GM20000 (cell line): ENCODE measurements at regions not wholly inside any gene's neighbourhood (a gene's known extent, or its start where the extent isn't known, plus 50 kb on each side); places are given as distances from the start of the nearest gene placed in this dataset.

Source experiments
- DNase-seq: peaks from one replicate; pipeline ENCODE4 v3.0.0; 2012; ENCODE audit warnings: low spot score
- CTCF ChIP-seq: IDR thresholded peaks from 2 replicates; pipeline ENCODE4 v1.5.1; 2012; ENCODE audit warnings: mild to moderate bottlenecking, control low read depth; ENCODE audit errors: extremely low read depth, missing control alignments

GRCh38 chr17:71727292-71727691 is 393.5 kb upstream of the SOX9 start:
- TF ChIP-seq CTCF, result no peak
- DNase-seq, result no peak

- no peak for TF ChIP-seq CTCF
- DNase-seq, result no peak
These were observed 393.1 kb upstream of the SOX9 start for GRCh38 chr17:71727723-71728122.

GRCh38 chr17:71730871-71731270 is 389.9 kb upstream of the SOX9 start:
- no peak for DNase-seq
- no peak for TF ChIP-seq CTCF

GRCh38 chr17:71735893-71736292 is 384.9 kb upstream of the SOX9 start:
- no peak for TF ChIP-seq CTCF
- DNase-seq, result no peak

- no peak for TF ChIP-seq CTCF
- no peak for DNase-seq
These were observed 380.0 kb upstream of the SOX9 start for GRCh38 chr17:71740866-71741265.

GRCh38 chr17:71741836-71742235 is 379.0 kb upstream of the SOX9 start:
- DNase-seq, result no peak
- TF ChIP-seq CTCF, result no peak

GRCh38 chr17:71748872-71749271 is 371.9 kb upstream of the SOX9 start:
- no peak for TF ChIP-seq CTCF
- DNase-seq, result no peak

- no peak for DNase-seq
- TF ChIP-seq CTCF, result no peak
These were observed 367.8 kb upstream of the SOX9 start for GRCh38 chr17:71753070-71753469.
